AG10803 (cell line): ENCODE measurements at regions not wholly inside any gene's neighbourhood (a gene's known extent, or its start where the extent isn't known, plus 50 kb on each side); places are given as distances from the start of the nearest gene placed in this dataset.

Experiments used
- DNase-seq: peaks from one replicate; pipeline ENCODE4 v3.0.0; 2010; ENCODE audit warnings: low read depth
- H3K4me3 ChIP-seq: 2 replicates; pipeline ENCODE4 v1.5.1; 2011; ENCODE audit warnings: mild to moderate bottlenecking, low read length, control low read depth
- CTCF ChIP-seq: conservative IDR thresholded peaks from 2 replicates; pipeline ENCODE4 v1.5.1; 2011; ENCODE audit warnings: mild to moderate bottlenecking, low read length, control low read depth, inconsistent platforms

- DNase-seq, result no peak
- TF ChIP-seq CTCF, result no peak
- no peak overlapping the region for H3K4me3 ChIP-seq
These were observed 1339.4 kb downstream of the XPNPEP1 start for GRCh38 chr10:108583877-108584276.

GRCh38 chr10:108582888-108583287 lies 1340.4 kb downstream of the XPNPEP1 start:
- TF ChIP-seq CTCF, result no peak
- no peak for DNase-seq
- no peak overlapping the region for H3K4me3 ChIP-seq

- DNase-seq, result peak; percentile 26
- no peak overlapping the region for H3K4me3 ChIP-seq
- no peak for TF ChIP-seq CTCF
These were observed 1340.9 kb downstream of the XPNPEP1 start for GRCh38 chr10:108582387-108582786.

GRCh38 chr10:108578258-108578657 lies 1345.1 kb downstream of the XPNPEP1 start:
- TF ChIP-seq CTCF, result no peak

GRCh38 chr10:108574233-108574632 lies 1349.1 kb downstream of the XPNPEP1 start:
- no peak for TF ChIP-seq CTCF

More at GRCh38 chr10:108578258-108578657, 1345.1 kb downstream of the XPNPEP1 start:
- H3K4me3 ChIP-seq, result no peak overlapping the region
- no peak for DNase-seq

GRCh38 chr10:108568824-108569223 lies 1354.5 kb downstream of the XPNPEP1 start:
- TF ChIP-seq CTCF, result no peak
- no peak for DNase-seq
- no peak overlapping the region for H3K4me3 ChIP-seq

More at GRCh38 chr10:108574233-108574632, 1349.1 kb downstream of the XPNPEP1 start:
- H3K4me3 ChIP-seq, result no peak overlapping the region
- DNase-seq, result no peak

GRCh38 chr10:108567899-108568752 lies 1355.2 kb downstream of the XPNPEP1 start:
- TF ChIP-seq CTCF, result no peak
- no peak overlapping the region for H3K4me3 ChIP-seq
- no peak for DNase-seq
